HG03460 (cell line): ENCODE measurements at regions not wholly inside any gene's neighbourhood (a gene's known extent, or its start where the extent isn't known, plus 50 kb on each side); places are given as distances from the start of the nearest gene placed in this dataset.
"Not testable (repeated sequence)": the region's sequence is repeated elsewhere in the genome, so short reads cannot be mapped to it uniquely, and the experiment has no call there.

Experiments
- ATAC-seq: cut with Tn5 transposase; IDR thresholded peaks from one replicate; pipeline ENCODE4 v1.9.1; 2021; ENCODE audit not compliant: unreplicated experiment

DNA sequence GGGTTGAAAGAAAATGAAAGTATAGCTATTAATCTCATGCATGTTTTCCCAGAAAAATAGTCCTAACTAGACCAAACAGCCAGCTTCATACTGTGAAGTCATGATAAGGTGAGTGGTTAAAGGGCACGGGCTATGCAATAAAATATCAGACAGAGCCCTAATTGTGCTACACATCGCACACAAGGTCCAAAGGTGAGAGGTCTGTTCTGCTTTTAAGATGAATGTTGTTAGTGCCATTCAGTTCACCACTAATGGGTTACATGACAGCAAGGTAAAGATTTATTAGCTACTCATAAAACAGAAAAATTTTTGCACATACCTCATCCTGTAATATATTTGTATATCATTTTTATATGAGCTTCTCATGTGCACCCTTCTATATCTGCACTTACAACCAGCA lies 105.0 kb upstream of the STK17B start:
- no peak for ATAC-seq

DNA sequence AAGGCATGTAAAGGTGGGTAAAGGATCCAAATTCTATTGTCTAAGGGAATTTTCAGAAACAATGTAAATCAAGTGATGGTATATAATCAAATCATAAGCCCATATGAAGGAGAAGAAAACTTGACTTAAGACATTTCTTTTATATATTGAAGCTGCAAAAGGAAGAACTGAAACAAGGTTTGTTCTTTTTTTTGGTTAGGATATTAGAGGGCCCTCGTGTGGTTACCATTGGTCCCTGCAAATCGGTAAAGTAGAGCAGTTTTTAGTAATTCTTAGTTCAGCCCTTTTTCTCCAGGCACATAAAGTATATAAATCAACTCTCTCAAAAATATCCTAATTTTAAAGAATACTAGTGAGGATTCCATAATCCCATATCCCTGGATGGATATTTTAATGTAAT lies 105.6 kb upstream of the STK17B start:
- no peak for ATAC-seq

DNA sequence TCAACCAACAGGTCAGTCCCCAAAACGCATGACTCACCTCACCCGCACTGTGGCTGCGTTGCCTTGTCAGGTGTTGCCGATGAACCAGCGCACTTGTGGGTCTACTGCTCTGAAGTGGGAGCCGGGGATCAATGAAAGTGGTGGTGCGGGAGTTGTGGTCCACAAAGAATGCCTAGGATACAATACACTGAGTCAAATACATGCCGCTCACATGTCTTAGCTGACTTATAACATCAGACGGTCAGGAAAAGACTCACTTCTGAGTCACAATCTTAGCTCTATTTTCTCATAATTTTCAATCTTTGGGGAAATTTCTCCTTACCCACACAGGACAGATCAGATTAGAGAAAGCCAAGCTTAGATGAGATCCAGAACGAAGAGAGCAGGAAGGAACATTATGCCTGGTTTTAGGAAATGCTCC lies 107.1 kb upstream of the STK17B start:
- ATAC-seq = no peak

DNA sequence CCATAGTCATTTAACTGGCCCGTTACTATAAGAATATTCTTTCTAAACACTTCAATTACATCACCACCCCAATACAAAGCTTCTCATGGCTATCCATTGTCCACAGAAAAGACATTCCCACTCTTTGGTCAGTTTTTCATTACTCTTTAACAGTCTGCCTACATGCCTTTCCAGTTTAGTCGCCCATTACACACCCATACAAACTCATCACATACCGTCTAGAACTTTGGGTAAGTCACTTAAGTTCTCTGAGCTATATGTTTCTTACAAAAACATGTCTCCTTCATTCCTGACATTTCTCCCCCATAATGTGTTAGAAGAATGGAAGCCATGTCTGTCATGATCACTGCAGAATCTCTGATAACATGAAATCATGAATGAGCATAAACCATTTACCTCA lies 108.2 kb upstream of the STK17B start:
- no peak for ATAC-seq

DNA sequence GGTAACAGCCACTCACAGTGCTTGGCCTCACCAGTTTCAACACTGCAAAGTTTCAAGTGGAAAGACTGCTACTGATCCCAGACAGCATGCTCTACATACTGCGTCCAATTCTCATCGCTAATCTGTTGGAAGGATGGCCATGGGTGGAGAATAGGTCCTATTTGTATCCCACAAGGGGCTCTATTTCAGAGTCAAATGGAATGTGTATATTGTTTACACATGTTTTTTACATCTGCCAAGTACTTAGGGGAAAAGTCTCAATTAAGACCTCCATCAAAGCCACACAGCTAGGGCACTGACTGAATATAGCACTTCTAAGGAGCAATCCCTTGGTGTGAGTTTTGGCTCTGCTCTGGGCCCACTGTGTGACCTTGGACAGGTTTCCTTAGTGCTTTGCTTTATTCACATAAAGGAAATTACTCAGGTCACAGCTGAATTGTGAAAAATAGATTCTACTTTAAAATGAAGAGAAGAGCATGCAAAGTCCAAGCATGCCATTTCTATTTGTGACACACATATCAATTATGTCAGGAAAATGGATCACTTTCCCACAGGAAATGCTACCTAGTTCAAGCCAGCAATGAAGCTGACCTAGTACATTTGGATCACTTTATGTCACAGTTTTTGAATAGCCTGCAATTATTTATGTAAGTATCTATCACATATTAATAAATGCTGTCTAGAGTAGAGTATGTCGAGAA lies 112.9 kb upstream of the STK17B start:
- no peak for ATAC-seq

DNA sequence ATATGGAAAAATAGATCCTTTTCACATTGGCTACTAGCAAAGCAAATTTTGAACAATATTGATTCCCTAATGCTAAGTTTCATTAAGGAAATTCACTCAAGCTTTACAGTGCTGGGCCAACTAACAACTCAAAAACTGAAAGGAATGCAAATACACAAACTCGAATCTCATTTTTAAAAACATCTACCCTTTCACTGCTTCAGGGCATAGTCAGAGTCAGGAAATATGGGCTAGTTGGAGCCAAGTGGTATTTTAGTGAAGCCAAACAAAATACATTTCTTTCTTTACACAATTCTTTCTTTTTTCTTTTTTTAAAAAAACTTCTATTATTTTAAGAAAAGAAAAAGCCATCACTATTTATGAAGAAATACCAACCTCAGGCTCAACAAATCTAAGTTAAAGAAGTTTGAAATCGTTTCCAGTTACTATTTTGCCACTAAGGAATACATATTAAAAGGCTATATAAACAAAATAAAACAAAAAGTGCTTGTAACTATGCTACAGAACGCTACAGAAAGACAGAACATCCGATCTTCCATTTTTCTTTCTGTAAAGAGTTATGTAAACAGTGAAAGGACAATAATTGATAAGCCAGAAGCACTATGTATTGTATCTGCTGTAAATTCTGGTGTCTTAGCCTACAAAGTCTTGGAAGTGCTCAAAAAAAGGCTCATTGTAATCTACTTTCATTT lies 113.6 kb upstream of the STK17B start:
- no peak for ATAC-seq

DNA sequence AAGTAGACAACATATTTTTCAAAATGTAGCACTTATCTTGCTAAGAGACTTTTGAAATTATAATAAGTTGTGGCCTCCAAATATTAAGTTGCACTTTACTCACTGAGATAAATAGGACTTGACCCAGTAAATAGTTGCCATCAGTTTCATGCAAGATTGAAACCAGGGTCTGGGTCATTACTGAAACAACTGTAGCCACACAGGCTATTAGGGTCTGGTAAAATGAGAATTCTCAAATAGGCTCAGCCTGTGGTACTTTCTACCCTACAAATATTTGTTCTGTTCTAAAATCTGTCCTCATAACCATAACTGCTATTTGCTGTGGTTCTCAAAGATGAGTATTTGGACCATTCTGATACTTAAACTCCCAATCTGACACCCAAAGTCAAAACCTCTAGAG lies 115.4 kb upstream of the STK17B start:
- ATAC-seq = no peak

DNA sequence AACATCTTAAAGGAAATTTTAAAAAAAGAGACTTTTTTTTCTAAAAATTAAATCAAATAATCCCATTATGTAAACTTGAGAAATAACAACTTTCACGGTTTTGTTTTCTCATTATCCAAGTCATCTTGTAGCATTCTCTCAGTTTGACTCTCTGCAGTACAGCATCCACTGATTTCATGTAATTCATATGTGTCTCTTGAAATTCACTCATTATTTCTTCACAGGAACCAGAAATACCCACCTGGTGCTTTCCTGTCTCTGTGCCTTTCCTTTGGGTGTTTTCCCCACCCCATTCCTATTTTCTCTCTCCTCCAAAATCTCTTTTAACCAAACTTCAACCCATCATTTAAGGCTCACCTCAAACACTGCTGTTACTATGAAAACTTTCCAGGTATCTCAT lies 116.1 kb upstream of the STK17B start:
- ATAC-seq = no peak

DNA sequence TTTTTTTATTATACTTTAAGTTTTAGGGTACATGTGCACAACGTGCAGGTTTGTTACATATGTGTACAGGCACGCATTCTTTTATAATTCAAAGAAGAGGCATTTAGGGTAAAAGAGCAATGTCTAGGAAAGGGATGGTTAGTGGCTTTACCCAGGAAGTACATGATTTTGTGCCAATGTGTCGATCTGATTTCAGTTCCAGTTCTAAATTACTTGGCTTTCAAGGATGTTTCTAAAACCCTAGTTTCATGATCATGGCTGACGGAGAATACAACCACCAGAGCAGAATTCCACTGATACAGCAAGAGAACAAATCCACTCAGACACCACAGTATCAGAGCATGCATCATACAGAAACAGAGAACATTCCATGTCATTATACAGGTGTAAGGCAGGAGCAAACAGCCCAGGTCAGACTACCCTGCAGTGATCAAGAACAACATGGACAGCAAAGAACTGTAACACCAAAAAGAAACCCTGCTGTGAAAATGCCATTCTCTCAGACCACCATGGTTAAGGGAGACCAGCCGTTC lies 116.7 kb upstream of the STK17B start:
- ATAC-seq = no peak

DNA sequence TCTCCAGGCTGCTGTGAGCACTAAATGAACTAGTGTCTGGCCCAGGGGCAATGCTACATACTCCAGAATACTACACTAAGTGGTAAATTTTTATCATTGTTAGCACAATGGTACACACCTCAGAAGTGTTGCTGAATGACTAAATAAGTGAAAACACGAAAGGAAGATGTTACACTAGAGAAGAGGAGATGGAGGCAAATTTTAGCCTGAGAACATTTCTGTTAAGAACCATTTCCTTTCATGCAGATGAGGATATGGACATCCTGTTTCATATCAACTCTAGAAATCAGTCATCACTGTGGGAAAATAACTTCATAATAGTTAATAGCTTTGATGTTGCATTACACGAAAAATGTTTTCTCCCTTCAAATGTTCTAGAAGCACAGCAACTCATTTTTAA lies 117.6 kb upstream of the STK17B start:
- no peak for ATAC-seq

DNA sequence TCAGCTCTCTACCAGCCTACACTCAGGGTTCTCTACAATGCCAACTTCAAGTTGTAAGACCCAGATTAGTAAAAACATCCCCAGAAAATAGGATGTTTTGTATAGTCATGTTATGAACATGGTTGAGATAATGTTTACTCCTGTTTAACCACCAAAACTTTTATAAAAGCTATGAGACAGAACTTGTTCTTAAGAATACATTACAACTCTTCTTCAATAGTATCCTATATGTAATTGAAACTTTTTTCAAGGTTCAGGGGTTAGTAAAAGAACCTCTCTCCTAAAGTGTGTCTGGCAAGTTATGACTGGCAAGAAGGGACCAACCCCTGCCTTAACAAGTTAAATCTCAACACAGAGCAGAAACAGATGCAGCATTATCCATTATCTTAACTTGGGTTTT lies 118.8 kb upstream of the STK17B start:
- ATAC-seq = no peak

DNA sequence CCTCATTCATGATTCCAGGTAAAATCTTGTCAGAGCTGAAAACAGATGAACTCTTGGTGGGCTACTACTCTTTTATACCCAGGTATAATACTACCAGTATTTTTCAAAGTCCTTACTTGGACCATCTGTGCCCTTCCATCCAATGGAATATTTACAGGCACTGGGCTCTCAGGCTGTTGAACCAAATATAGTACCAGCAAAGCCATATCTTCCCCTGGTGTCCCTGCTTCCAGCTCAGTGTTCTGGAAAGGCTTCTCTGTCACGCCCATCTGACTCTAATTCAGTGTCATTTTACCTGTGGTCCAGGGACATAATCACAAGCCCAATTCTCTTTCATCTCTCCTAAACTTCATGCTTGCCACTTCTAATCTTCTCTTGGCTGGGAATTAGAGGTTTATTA lies 119.2 kb upstream of the STK17B start:
- ATAC-seq = no peak

DNA sequence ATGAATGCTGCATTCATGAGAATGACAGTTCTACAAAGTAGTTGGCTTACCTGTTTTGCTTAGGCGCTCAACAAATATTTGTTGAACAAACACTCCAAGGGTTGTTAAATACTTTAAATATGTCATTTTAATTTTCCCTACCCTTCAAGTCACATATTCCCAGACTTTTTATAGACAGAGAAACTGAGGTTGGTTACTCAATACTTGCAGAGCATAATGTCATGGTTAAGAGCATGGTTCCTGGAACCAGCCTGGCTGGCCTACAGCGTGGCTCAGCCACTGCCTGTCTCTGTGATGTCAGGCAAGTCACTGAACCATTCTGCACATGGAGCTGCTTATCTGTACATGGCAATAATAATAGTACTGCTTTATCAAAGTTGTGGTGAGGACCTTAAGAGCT lies 120.0 kb upstream of the STK17B start:
- ATAC-seq = no peak

DNA sequence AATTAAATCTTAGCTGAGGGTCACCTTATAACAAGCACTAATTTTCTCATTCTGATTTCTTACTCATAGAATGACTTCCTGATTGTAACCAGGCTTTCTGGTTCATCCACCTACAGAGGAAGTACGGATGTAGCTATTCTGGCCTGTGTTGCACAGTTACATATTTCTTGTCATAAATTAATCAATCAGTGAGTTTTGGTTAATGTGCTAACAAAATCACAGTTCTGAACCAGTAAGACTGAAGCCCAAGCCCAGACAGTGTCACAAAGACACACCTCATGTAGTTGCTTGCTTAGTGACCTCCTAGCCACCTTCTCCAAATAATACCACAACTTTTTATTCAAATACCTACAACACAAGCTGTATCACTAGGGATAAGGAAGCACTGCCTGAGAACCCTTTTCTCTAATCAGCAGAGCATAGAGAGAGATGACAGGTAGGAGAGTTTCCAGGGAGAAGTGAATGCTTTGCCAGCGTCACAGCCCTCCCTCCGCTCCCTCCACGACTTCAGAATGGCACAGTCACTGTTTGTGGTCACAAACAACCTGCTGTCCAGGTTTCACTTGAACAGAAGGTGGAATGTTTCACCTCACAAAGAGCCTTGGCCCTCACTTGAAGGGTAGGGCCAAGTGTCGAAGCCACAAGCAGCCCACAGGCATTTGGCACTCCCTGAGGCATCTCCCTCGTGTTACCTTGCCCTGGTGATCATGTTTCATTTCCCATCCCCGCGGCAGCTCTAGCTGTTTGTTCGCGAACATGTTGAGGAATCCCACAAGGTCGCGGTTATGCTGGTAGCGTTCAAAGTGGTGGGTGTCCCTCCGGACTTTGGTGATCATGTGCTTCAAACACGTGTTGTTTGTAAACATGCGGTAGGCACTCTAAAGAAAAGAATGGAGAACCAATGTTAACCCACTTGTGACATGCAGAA lies 120.8 kb upstream of the STK17B start:
- peak; percentile 66 for ATAC-seq

DNA sequence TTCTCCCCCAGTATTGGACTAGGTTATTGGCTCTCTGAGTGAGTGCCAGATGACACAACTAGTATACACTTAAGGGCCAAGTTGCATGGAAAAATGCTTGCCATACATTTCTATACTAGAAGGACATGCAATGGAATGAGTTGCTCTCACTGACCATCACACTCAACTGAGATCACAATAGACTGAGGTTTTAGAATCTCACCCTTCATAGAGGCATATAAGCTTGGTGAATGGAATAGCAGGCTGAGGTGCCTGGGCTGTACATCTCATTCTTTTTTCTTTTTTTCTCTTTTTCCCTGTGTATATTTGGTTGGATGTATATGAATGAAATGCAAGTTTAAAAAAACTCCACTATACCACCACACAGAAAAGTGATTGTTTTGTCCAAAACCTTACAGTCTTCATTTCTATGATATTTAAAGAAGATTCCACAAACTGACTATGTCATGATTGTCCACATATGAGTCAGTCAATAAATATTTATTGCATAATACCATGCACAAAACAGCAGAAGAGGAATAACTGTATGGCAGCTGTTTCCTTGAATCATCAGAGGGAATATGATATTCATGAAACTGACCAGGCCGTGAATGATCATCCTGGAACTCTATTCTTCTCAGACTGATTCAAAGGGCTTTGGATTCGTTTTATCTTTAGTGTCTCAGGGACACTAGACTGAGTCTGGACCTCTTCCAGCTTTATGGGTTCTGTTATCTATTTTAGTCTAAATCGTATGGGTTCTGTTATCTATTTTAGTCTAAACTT lies 122.6 kb upstream of the STK17B start:
- no peak for ATAC-seq

DNA sequence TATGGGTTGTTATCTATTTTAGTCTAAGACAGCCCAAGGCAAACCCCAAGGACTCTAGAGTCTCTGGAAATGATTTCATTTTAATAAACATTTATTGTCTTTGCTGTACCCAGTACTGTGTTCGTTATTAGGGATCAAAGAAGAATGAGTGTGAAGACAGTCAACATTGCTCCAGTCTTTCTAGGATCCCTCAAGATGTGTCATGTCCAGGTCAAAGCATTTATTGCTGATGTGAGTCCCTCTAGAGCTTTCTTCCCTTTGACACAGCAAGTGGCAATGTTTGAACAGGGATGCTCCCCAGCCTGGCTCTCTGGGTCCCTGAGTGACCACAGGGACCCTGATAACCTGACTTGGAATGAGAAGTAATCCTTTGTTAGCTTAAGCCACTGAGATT lies 123.1 kb upstream of the STK17B start:
- no peak for ATAC-seq

DNA sequence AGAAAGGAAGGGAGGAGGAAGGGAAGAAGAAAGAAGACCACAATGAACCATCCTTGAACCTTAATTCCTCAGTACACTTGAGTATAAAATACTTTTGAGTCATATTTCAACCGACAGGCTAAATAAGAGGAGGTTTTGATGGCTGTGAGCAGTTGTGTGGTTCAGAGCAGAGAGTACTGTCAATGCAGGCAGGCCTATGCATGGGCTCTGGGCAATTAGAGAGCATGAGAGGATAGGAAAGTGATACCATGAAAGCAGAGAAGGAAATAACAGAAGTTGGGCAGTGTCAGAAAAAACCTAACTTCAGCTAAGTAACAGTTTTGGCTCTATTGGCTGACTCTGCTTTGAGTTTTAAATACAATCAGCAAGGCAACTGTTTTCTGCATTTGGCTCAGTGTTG lies 123.6 kb upstream of the STK17B start:
- ATAC-seq = no peak

DNA sequence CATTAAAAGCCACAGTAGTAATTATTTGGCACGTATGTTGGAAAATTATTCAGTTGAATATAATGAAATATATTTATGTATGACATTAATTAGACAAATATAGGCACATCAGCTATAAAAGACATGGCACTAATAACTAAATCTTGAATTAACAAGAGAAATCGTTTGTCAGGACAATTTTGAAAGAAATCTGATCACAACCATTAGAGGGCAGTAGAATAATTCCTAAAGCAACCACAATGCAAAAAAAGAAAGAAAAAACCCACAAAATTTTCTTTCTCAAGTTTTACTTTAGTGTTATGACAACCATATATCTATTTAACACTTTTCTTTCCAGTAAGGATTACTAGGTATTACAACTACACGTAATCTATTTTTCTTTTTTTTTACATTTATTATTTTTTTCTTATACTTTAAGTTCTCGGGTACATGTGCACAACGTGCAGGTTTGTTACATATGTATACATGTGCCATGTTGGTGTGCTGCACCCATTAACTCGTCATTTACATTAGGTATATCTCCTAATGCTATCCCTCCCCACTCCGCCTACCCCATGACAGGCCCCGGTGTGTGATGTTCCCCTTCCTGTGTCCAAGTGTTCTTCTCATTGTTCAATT lies 126.8 kb upstream of the STK17B start:
- not testable (repeated sequence) for ATAC-seq

DNA sequence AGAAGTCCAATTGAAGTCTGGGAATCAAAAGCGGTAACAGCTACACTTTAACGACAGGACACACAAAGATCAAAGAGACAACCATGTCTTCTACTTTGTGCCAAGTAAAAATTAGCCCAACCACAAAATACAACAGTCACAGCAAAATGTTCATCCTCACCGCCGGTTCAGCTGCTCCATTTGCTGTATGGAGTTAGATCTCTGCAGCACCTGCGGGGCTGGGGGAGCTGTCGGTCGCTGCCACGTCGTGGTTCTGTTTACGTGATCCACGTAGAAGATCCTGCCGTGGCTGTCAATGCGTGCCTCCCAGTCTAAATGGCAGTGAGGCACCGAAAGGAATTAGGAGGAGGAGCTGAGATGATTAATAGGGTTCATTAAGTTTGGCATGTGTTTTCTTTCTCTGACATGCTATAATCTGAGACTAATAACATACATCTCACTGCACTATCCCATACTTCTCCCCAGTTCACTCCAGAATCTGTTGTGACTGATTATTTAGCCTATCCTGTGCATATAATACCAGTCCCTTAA lies 136.5 kb upstream of the STK17B start:
- no peak for ATAC-seq

DNA sequence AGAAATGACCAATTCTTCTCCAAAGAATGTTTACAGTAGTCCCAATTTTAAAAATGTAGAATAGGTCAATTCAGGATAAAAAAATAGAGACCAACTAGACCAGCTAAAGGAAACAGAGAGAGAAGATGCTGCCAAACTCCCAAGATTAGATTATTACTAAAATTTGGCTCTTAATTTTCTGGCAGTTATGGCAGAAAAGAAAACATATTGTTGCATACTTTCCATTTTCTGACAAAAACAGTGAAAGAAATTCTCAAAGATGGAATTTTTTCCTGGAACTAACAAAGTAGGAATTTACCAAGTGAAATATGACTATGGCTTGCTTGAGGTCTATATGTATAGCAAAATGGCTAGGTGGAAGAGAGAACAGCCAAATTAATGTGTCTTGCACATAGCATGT lies 138.3 kb upstream of the STK17B start:
- ATAC-seq = no peak
